ENCODE measurements at regions not wholly inside any gene's neighbourhood (a gene's known extent, or its start where the extent isn't known, plus 50 kb on each side); places are given as distances from the start of the nearest gene placed in this dataset.
A peak's percentile ranks its signal among the peaks of the same experiment; 100 is the strongest.

- peaks cover 0 to under 1% (median 0%) of the 10 kb centered on the region in 5 donors for H3K27me3 Mint-ChIP-seq
- no peak overlapping the region for H3K4me3 Mint-ChIP-seq
- H3K9me3 Mint-ChIP-seq, result no peaks in the 10 kb centered on the region
- POLR2A ChIA-PET, result interaction anchor here (1.9 kb wide), 1 partner anchor 175 kb away, joined by 3 read pairs; the partner anchor contains the start of gene TNRC6C
- no peak for DNase-seq
- H3K36me3 Mint-ChIP-seq, result no peaks in the 10 kb centered on the region
- peaks cover 3 to 20% (median 11%) of the 10 kb centered on the region in 4 donors for H3K4me1 Mint-ChIP-seq
- no peak for ATAC-seq
- peak overlapping the region in 1 of 10 donors; percentile 34 for H3K27ac Mint-ChIP-seq
Measured at GRCh38 chr17:77782611-77783010, 175.9 kb upstream of the TNRC6C start.

- peak overlapping the region in 9 of 10 donors; percentile 38 to 66 (median 52) for H3K4me3 Mint-ChIP-seq
- H3K9me3 Mint-ChIP-seq, result no peaks in the 10 kb centered on the region
- H3K4me1 Mint-ChIP-seq, result peaks cover 6 to 20% (median 11%) of the 10 kb centered on the region in 4 donors
- POLR2A ChIA-PET, result interaction anchor here (1.4 to 1.6 kb wide), 2 partner anchors 97 to 174 kb away, joined by 9 to 21 read pairs; partner anchors contain the start of gene TNRC6C
- no peaks in the 10 kb centered on the region for H3K36me3 Mint-ChIP-seq
- DNase-seq, result peak; percentile 20 to 76 (median 56)
- peak; percentile 96 to 97 for ATAC-seq
- peak overlapping the region; percentile 83 to 98 (median 90) for H3K27ac Mint-ChIP-seq
- peaks cover 0 to 3% (median 0%) of the 10 kb centered on the region in 5 donors for H3K27me3 Mint-ChIP-seq
Measured at GRCh38 chr17:77783991-77784820, 174.3 kb upstream of the TNRC6C start.

GRCh38 chr17:77785312-77785905 lies 173.1 kb upstream of the TNRC6C start:
- POLR2A ChIA-PET, result interaction anchor here (0.5 to 1.6 kb wide), 2 partner anchors 96 to 165 kb away, joined by 3 to 9 read pairs; no protein-coding TSS in a partner anchor
- ATAC-seq, result no peak
- H3K9me3 Mint-ChIP-seq, result no peaks in the 10 kb centered on the region
- DNase-seq, result no peak
- H3K4me3 Mint-ChIP-seq, result no peak overlapping the region
- peaks cover 8 to 20% (median 12%) of the 10 kb centered on the region in 4 donors for H3K4me1 Mint-ChIP-seq
- peak overlapping the region in 7 of 10 donors; percentile 64 to 98 (median 87) for H3K27ac Mint-ChIP-seq
- H3K27me3 Mint-ChIP-seq, result peaks cover 0 to 3% (median 0%) of the 10 kb centered on the region in 5 donors
- no peaks in the 10 kb centered on the region for H3K36me3 Mint-ChIP-seq

- peak overlapping the region in 3 of 10 donors; percentile 8 to 19 (median 13) for H3K27ac Mint-ChIP-seq
- DNase-seq, result no peak
- POLR2A ChIA-PET, result interaction anchor here (1.5 kb wide), 1 partner anchor 173 kb away, joined by 4 read pairs; the partner anchor contains the start of gene TNRC6C
Measured at GRCh38 chr17:77786090-77786489, 172.4 kb upstream of the TNRC6C start.

DNA sequence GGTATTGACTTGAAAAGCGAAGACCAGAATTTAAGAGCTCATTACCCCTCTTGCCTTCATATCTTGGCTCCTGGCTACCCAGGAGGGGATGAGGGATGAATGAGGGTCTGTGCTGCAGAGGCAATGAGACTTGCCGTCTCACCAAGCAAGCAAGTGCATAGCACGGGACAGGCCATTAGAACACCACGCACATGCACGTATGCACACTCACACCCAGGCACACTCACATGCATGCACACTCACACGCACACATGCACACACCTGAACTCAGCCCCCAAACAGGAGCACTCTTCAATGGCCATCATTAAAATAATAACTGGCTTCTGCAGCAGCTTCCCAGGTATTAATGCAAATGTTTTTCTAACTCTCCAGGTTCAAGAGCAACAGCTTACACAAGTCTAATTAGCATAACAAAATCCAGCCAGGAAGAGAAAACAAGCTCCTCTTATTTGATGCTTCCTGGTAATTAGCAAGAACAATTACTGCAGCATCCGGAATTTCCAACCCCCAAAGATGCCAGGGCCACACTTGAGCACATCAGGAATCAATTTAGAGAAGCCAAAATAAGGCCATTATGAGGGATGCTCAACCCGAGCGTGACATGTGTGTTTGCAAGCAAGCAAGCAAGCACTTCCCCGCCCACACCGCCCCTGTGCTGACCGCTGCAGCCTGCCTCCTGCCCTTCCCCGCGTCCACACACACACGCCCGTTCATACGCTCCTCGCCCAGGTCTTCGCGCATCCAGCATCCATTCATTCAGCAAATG lies 171.6 kb upstream of the TNRC6C start:
- no peak for DNase-seq
- POLR2A ChIA-PET, result interaction anchor here (1.5 kb wide), 1 partner anchor 172 kb away, joined by 4 read pairs; the partner anchor contains the start of gene TNRC6C
- no peak overlapping the region for H3K4me3 Mint-ChIP-seq

More at GRCh38 chr17:77786090-77786489, 172.4 kb upstream of the TNRC6C start:
- no peaks in the 10 kb centered on the region for H3K9me3 Mint-ChIP-seq
- H3K4me3 Mint-ChIP-seq, result no peak overlapping the region
- peaks cover 8 to 20% (median 12%) of the 10 kb centered on the region in 4 donors for H3K4me1 Mint-ChIP-seq
- no peaks in the 10 kb centered on the region for H3K36me3 Mint-ChIP-seq
- peaks cover 0 to 3% (median 0%) of the 10 kb centered on the region in 5 donors for H3K27me3 Mint-ChIP-seq
- ATAC-seq, result no peak

DNA sequence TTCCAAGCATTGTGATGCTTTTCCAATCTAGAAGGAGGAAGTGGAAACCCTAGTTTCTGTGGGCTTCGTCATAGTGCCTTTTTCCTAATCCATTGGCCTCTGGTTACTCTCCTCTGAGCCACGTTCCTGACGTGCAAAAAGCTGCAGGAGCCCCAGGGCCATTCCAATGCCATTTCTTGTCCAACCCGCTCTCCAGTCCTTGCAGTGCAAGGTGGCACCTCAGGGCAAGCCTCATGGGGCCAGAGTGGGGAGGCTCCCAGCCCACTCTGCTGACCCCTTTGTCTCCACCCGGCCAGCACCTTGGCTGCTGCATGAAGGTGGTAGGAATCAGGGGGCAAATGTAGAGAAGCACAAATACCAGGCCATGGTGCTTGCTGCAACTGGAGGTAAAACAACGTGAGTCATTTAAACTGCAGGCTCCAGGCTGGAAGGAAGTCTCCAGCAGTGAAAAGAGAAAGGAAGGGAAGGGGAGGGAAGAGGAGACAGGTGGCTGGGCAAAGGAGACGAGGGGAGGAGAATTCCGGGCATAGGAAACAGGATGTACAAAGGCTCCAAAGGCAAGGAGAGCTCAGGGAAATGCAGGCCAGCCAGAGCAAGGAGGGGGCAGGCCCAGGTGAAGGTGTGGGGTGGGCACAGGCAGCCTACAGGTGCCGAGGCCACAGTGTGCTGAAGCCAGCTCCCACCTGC lies 168.2 kb upstream of the TNRC6C start:
- H3K36me3 Mint-ChIP-seq, result no peaks in the 10 kb centered on the region
- H3K27ac Mint-ChIP-seq, result no peak overlapping the region
- no peak for ATAC-seq
- H3K9me3 Mint-ChIP-seq, result no peaks in the 10 kb centered on the region
- H3K4me1 Mint-ChIP-seq, result peaks cover 0 to 14% (median 2%) of the 10 kb centered on the region in 4 donors
- POLR2A ChIA-PET, result no interaction called here
- no peak overlapping the region for H3K4me3 Mint-ChIP-seq
- H3K27me3 Mint-ChIP-seq, result peaks cover 0 to 6% (median 3%) of the 10 kb centered on the region in 5 donors
- no peak for DNase-seq

More for the DNA sequence above, 171.6 kb upstream of the TNRC6C start:
- Mint-ChIP-seq H3K4me1 (peaks cover 8 to 20% (median 12%) of the 10 kb centered on the region in 4 donors), H3K36me3 (no peaks in the 10 kb centered on the region), H3K9me3 (no peaks in the 10 kb centered on the region), H3K27me3 (peaks cover 0 to 3% (median 0%) of the 10 kb centered on the region in 5 donors), H3K27ac (peak overlapping the region in 3 of 10 donors; percentile 9 to 38 (median 21))
- ATAC-seq, result no peak

DNA sequence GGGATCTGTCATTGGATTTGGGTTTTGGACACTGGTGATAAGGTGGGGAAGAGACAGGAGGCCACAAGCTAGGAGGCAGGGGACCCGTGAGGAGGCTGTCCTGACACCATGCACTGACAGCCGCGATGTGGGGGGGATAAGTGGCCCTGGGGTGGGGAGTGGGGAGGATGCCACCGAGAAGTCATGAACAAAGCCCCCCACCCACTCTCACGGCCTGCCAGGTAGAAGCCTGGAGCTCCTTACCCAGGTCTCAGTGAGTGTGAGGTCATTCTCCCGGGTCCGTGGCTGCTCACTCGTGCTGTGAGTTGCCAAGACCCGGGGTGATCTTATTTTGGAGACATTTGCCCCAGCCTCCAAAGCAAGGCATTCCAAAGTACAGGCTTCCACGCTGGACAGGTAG lies 165.9 kb upstream of the TNRC6C start:
- peaks cover 0 to 16% (median 3%) of the 10 kb centered on the region in 4 donors for H3K4me1 Mint-ChIP-seq
- H3K9me3 Mint-ChIP-seq, result no peaks in the 10 kb centered on the region
- DNase-seq (no peak), ATAC-seq (no peak)
- H3K27me3 Mint-ChIP-seq, result peaks cover 0 to 6% (median 2%) of the 10 kb centered on the region in 5 donors
- no peaks in the 10 kb centered on the region for H3K36me3 Mint-ChIP-seq
- no peak overlapping the region for H3K4me3 Mint-ChIP-seq
- POLR2A ChIA-PET, result interaction anchor here (0.6 kb wide), 1 partner anchor 394 kb away, joined by 3 read pairs; no protein-coding TSS in a partner anchor
- no peak overlapping the region for H3K27ac Mint-ChIP-seq

- no peaks in the 10 kb centered on the region for H3K36me3 Mint-ChIP-seq
- H3K27ac Mint-ChIP-seq, result no peak overlapping the region
- H3K27me3 Mint-ChIP-seq, result peaks cover 0 to 6% (median 0%) of the 10 kb centered on the region in 5 donors
- H3K4me1 Mint-ChIP-seq, result peaks cover 0 to 14% (median 3%) of the 10 kb centered on the region in 4 donors
- no peak overlapping the region for H3K4me3 Mint-ChIP-seq
- H3K9me3 Mint-ChIP-seq, result no peaks in the 10 kb centered on the region
- no peak for ATAC-seq
- POLR2A ChIA-PET, result no interaction called here
- DNase-seq, result no peak
Measured at GRCh38 chr17:77793146-77793970, 165.1 kb upstream of the TNRC6C start.

DNA sequence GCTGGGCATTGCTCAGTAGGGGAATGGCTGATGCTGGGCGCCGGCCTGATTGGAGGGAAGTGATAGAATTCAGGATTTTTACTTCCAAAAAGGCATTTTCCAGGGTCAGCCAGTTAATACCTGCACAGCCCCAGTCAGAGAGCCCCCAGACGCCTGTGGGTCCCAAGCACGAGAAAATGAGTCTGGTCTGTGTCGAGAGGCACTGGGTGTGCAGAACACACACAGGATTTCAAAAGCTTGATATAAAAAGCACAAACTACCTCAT lies 164.6 kb upstream of the TNRC6C start:
- no peak overlapping the region for H3K4me3 Mint-ChIP-seq
- peaks cover 0 to 16% (median 3%) of the 10 kb centered on the region in 4 donors for H3K4me1 Mint-ChIP-seq
- H3K9me3 Mint-ChIP-seq, result no peaks in the 10 kb centered on the region
- peaks cover 0 to 6% (median 0%) of the 10 kb centered on the region in 5 donors for H3K27me3 Mint-ChIP-seq
- DNase-seq (no peak), ATAC-seq (no peak)
- POLR2A ChIA-PET, result no interaction called here
- H3K27ac Mint-ChIP-seq, result no peak overlapping the region
- H3K36me3 Mint-ChIP-seq, result no peaks in the 10 kb centered on the region

- Mint-ChIP-seq H3K27me3 (peaks cover 0 to 9% (median 0%) of the 10 kb centered on the region in 5 donors), H3K27ac (peak overlapping the region in 1 of 10 donors; percentile 11), H3K4me1 (peaks cover 0 to 14% (median 3%) of the 10 kb centered on the region in 4 donors), H3K4me3 (no peak overlapping the region), H3K36me3 (no peaks in the 10 kb centered on the region), H3K9me3 (no peaks in the 10 kb centered on the region)
- no peak for DNase-seq
- ATAC-seq, result no peak
- POLR2A ChIA-PET, result no interaction called here
Measured at GRCh38 chr17:77794846-77795245, 163.7 kb upstream of the TNRC6C start.

DNA sequence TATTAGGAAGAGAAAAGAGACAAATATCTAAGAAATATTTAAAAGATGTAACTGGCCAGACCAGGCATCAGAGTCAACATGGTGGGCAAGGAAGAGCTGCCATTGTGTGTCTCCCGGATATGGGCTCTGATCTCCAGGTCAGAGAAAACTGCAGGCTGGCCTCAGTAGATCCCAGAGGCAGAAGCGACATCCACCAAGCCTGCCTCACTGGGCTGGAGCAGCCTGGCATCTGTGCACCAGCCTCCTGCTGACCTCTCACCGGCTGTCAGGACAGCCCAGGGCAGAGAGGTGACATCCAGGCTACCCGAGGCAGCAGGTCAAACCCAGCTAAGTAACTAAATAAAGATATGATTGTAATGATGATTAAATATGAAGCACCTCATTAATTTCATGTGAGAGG lies 162.8 kb upstream of the TNRC6C start:
- Mint-ChIP-seq H3K36me3 (no peaks in the 10 kb centered on the region), H3K4me1 (peaks cover 0 to 11% (median 3%) of the 10 kb centered on the region in 4 donors), H3K4me3 (no peak overlapping the region), H3K27me3 (peaks cover 0 to 10% (median 0%) of the 10 kb centered on the region in 5 donors), H3K9me3 (no peaks in the 10 kb centered on the region), H3K27ac (no peak overlapping the region)
- ATAC-seq (no peak), DNase-seq (no peak)
- POLR2A ChIA-PET, result no interaction called here

All from naive thymus-derived CD8-positive, alpha-beta T cell (primary cell).